ENCODE measurements at regions not wholly inside any gene's neighbourhood (a gene's known extent, or its start where the extent isn't known, plus 50 kb on each side); places are given as distances from the start of the nearest gene placed in this dataset.
"Not testable (repeated sequence)": the region's sequence is repeated elsewhere in the genome, so short reads cannot be mapped to it uniquely, and the experiment has no call there.

DNA sequence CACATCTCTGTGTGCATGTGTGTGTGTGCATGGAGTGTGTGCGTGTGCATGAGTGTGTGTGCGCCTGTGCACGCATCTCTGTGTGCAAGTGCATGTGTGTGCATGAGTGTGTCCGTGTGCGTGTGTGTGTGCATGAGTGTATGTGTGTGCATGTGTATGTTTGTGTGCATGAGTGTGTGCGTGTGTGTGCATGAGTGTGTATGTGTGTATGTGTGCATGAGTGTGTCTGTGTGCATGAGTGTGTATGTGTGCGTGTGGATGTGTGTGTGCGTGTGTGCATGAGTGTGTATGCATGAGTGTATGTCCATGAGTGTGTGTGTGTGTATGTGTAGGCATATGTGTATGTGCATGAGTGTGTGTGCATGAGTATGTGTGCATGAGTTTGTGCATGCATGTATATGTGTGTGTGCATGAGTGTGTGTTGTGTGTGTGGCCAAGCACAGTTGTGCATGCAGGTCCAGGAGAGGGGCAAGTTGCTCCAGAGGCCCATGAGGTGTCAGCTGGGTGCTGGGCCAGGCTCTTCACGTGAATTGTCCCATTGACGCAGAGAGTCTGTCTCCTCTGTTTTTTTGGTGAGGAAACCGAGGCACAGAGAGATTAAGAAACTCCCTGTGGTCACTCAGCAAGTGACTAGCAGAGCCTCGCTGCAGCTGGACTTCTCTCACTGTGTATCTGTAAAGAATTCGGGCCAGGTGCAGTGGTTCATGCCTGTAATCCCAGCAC lies 75.5 kb downstream of the ASB1 start:
- DNase-seq, result no peak

DNA sequence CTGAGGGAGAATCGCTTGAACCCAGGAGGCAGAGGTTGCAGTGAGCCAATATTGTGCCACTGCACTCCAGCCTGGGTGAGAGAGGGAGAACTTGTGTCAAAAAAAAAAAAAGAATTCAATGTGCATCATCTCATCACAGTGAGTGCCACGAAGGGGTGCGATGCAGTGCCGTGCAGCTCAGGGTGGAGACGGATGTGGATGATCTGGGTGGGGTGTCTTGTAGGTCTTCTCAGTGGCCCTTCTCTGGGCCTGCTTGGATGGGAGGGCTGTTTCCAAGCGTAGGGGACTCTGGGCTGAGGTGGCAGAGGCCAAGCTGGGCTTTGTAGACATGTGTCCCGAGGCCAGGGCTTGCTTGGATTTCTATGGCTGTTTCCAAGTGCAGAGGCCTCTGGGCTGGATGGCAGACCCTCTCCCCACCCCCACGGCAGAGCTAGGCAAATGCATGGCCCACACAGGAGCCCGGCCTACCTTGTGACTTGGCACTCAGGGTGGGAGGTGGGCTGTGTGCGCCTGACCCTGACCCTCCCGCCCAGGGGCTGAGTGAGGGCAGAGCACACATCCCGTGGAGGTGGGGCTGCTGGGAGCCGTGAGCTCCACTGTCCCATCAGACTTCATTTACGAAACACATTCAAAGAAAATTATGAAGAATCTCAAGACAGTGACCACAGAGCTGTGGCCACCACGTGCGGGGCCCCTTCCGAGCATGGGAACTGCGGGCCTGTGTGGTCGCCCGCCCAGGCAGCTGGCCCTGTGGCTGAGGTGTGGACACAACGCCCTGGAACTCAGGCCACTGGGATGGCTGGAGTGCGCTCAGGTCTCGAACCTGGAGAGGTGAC lies 76.4 kb downstream of the ASB1 start:
- DNase-seq, result no peak

GRCh38 chr2:238504181-238504931 lies 77.6 kb downstream of the ASB1 start:
- DNase-seq, result peak in 1 of 56 donors; percentile 19

- DNase-seq, result no peak
These were observed 78.6 kb downstream of the ASB1 start for GRCh38 chr2:238505119-238505891.

DNA sequence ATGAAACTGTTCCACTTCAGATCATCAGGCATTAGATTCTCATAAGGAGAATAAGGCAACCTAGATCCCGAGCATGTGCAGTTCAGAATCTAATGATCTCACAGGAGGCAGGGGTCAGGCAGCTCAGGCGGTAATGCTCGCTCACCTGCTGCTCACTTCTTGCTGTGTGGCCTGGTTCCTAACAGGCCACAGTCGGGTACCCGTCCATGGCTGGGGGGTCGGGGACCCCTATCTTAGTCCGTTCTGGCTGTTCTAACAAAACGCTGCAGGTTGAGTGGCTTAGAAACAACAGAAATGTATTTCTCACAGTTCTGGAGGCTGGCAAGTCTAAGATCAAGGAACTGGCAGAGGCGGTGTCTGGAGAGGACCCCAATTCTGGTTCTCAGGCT lies 79.2 kb downstream of the ASB1 start:
- DNase-seq, result no peak

DNA sequence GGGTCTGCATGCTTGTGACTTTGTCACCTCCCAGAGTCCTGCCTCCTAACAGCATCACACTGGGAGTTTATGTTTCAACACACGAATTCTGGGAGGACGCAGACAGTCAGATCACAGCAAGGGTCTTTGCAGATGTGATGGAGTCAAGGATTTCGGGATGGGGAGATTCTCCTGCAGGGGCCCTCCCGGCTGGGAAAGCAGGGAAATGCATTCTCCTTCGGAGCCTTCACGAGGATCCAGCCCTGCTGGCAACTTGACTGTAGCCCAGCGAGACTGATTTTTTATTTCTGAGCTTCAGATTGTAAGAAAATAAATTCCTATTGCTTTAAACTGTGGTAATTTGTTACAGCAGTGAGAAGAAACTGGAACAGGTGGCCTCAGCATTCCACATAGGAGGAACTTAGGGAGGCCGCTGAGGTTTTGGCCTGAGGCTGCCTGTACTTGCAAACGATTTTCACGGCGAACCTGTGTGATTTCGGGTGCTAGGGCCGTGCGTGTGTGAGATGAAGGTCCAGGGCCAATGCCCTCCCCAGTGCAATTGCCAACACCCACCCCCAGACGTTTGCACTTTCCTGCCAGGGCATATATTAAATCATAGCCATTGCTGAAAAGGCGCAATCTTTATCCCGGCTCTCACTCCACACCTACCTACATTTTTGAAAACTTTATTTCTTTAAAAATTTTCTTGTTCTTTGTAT lies 79.8 kb downstream of the ASB1 start:
- no peak for DNase-seq

- DNase-seq, result no peak
These were observed 81.1 kb downstream of the ASB1 start for GRCh38 chr2:238507836-238508235.

DNA sequence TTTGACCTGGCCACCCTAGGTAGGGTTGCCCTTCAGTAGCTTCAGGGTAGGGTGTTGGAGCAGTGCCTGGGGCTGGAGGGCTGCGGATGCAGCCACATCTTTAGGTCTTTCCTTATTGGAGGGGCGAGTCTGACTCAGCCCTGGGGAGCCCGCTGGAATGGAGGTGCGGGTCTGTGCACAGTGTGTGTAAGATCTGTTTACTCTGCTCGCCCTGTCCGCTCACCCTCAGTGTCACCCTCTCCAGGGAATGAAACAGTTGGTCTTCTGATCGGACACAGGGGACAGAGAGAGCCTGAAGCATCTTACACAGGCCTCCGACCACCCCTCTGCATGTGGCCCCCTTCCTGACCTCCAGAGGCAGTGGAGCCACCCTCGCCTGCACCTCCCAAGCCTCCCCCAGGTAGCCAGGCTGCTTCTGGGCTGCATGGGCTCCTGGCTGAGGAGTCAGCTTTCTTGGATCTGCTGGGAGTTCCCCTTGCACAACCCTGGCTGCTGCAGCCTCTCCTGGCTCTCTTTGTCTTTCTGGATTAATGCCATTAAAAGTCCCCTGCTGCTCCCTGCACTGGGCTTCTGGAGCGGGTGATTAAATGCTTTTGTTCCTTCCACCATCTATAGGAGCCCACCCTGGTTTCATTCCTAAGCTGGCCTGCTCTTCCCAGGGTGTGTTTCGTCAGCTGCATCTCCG lies 82.6 kb downstream of the ASB1 start:
- DNase-seq, result no peak

- DNase-seq, result no peak
These were observed 83.2 kb downstream of the ASB1 start for GRCh38 chr2:238509903-238510302.

- no peak for DNase-seq
These were observed 84.3 kb downstream of the ASB1 start for GRCh38 chr2:238510911-238511613.

DNA sequence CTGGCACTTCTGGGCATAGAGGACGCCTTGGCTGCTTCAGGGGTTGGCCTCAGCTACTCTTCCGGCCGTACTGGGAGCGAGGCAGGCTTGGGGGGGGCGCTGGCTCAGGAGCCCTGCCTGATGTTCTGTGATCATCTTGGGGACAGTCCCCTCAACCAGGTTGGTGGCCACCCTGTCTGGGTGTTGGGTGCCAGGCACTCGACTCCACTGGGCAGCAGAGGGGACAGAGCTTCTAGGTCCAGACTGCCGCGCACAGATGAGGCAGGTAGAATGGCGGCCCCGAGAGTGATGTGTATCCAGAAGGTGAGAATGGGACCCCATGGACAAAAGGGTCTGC lies 84.9 kb downstream of the ASB1 start:
- DNase-seq, result no peak

GRCh38 chr2:238512247-238512867 lies 85.6 kb downstream of the ASB1 start:
- DNase-seq, result no peak

DNA sequence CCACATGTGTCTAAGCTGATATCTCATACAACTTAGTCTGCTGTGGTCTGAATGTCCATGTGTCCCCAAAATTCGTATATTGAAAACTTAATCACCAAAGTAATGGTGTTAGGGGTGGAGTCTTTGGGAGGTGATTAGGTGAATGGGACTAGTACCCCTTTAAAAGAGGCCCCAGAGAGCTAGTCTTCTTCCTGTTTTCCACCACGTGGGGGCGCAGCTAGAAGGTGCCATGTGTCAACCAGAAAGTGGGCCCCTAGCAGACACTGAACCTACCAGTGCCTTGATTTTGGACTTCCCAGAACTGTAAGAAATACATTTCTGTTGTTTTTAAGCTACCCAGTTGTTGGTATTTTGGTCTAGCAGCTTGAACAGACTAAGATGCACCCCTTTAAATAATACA lies 86.6 kb downstream of the ASB1 start:
- DNase-seq, result no peak

GRCh38 chr2:238514024-238514423 lies 87.3 kb downstream of the ASB1 start:
- not testable (repeated sequence) for DNase-seq

DNA sequence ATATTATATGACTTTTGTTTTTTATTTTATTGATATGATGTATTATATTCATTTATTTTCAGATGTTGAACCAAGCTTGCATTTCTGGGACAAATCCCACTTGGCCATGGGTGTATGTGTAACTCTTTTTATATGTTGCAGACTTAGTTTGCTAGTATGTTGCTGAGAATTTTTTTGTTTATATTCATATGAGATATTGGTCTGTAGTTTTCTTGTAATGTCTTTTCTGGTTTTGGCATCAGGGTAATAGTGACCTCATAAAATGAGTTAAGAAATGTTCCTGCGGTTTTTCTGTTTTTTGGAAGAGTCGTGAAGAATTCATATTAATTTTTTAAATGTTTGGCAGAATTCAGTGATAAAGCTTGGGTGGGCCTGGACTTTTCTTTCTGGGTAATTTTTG lies 88.7 kb downstream of the ASB1 start:
- DNase-seq, result no peak

GRCh38 chr2:238517209-238517608 lies 90.5 kb downstream of the ASB1 start:
- no peak for DNase-seq

- no peak for DNase-seq
These were observed 91.6 kb downstream of the ASB1 start for GRCh38 chr2:238518172-238518820.

DNA sequence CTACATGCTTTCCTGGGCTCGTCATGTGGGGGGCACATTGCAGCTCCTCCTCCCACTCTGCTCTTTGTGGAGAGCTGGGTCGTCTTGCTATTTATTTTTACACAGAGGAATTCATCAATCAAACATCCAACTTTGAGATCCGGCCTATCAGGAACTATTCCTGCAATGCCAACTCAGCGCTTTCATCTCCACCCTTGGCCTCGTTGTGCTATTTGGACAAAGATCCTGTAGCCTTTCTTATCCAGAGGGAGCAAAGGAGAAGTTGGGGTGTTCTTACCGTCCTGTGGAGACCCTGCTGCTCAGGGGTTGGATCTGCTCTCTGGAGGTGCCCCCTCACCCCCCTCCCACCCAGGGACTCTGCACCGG lies 92.1 kb downstream of the ASB1 start:
- no peak for DNase-seq

All from nucleus accumbens (tissue), 56 donors.